HL-60 (cell line): ENCODE measurements at regions not wholly inside any gene's neighbourhood (a gene's known extent, or its start where the extent isn't known, plus 50 kb on each side); places are given as distances from the start of the nearest gene placed in this dataset.
A peak's percentile ranks its signal among the peaks of the same experiment; 100 is the strongest.
"Not testable (repeated sequence)": the region's sequence is repeated elsewhere in the genome, so short reads cannot be mapped to it uniquely, and the experiment has no call there.

Experiments
- DNase-seq, 2 experiments: peaks; one replicate each; pipeline ENCODE4 v3.0.0-alpha.2; 2010 to 2020; ENCODE audit warnings: low read depth in 1 of 2, low spot score in 1 of 2
- H3K27ac ChIP-seq: fragments of 250-450 bp; sonication (Bioruptor Pico); replicated peaks from 2 replicates; pipeline ENCODE4 v1.5.1; 2020; ENCODE audit warnings: mild to moderate bottlenecking, moderate library complexity
- H3K27me3 ChIP-seq: fragments of 250-450 bp; sonication (Bioruptor Pico); 2 replicates; pipeline ENCODE4 v1.5.1; 2021; ENCODE audit warnings: mild to moderate bottlenecking, moderate library complexity; ENCODE audit not compliant: insufficient read depth, poor library complexity, severe bottlenecking
- H3K4me3 ChIP-seq: replicated peaks from 2 replicates; pipeline ENCODE4 v1.5.1; 2011; ENCODE audit warnings: mild to moderate bottlenecking, control low read depth, low read length; ENCODE audit not compliant: insufficient read depth
- GABPA ChIP-seq: IDR thresholded peaks from 2 replicates; pipeline ENCODE4 v1.6.1; 2012; ENCODE audit warnings: low read depth
- POLR2AphosphoS5 ChIP-seq: IDR thresholded peaks from 2 replicates; pipeline ENCODE4 v1.6.1; 2012; ENCODE audit warnings: low read depth
- SPI1 ChIP-seq: IDR thresholded peaks from 2 replicates; pipeline ENCODE4 v1.6.1; 2012; ENCODE audit warnings: low read depth, mild to moderate bottlenecking, borderline replicate concordance
- TF ChIP-seq, protein P1 (sequence below): IDR thresholded peaks from one replicate; pipeline ENCODE4 v1.5.1; 2011; ENCODE audit warnings: low read length, control low read depth, inconsistent platforms; ENCODE audit not compliant: insufficient read depth
- TF ChIP-seq, protein P2 (sequence below): IDR thresholded peaks from 2 replicates; pipeline ENCODE4 v1.6.1; 2012; ENCODE audit warnings: low read depth; ENCODE audit not compliant: insufficient replicate concordance

DNA sequence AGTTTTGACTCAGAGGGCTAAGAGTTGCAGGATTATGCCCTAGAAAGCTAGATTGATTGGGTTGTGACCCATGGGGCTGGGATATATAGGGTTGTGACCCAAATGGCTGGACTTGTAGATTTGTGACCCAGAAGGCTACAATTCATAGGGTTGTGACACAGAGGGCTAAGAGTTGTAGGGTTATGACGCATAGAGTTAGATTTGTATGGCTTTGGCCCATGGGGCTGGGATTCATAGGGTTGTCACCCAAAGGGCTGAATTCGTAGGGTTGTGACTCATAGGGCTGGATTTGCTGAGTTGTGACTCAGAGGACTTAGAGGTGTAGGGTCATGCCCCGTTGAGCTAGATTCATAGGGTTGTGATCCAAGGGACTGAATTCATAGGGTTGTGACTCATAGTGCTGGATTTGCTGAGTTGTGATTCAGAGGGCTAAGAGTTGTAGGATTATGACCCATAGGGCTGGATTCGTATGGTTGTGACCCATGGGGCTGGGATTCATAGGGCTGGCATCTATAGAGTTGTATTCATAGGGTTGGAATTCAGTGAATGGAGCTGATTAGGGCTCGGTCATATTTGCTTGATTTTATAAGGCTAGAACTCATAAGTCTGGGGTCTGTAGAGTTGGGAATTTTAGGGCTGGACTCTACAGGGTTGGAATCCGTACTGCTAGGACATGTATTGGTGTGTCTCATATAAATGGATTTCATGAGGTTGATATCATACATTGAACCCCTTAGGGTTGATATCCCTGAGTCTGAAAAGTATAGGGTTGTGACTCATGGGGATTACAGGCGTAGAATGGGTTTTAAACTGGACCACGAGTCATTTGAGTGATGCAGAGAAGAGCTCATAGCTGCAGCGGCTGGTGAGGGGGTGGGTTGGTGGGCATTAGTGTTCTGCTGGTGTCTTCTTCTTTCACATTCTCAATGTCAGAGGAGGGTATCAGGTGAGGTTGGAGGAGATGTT lies 125.7 kb downstream of the CRLF2 start:
- TF ChIP-seq, protein P1, sequence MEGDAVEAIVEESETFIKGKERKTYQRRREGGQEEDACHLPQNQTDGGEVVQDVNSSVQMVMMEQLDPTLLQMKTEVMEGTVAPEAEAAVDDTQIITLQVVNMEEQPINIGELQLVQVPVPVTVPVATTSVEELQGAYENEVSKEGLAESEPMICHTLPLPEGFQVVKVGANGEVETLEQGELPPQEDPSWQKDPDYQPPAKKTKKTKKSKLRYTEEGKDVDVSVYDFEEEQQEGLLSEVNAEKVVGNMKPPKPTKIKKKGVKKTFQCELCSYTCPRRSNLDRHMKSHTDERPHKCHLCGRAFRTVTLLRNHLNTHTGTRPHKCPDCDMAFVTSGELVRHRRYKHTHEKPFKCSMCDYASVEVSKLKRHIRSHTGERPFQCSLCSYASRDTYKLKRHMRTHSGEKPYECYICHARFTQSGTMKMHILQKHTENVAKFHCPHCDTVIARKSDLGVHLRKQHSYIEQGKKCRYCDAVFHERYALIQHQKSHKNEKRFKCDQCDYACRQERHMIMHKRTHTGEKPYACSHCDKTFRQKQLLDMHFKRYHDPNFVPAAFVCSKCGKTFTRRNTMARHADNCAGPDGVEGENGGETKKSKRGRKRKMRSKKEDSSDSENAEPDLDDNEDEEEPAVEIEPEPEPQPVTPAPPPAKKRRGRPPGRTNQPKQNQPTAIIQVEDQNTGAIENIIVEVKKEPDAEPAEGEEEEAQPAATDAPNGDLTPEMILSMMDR = no peak
- TF ChIP-seq, protein P2, sequence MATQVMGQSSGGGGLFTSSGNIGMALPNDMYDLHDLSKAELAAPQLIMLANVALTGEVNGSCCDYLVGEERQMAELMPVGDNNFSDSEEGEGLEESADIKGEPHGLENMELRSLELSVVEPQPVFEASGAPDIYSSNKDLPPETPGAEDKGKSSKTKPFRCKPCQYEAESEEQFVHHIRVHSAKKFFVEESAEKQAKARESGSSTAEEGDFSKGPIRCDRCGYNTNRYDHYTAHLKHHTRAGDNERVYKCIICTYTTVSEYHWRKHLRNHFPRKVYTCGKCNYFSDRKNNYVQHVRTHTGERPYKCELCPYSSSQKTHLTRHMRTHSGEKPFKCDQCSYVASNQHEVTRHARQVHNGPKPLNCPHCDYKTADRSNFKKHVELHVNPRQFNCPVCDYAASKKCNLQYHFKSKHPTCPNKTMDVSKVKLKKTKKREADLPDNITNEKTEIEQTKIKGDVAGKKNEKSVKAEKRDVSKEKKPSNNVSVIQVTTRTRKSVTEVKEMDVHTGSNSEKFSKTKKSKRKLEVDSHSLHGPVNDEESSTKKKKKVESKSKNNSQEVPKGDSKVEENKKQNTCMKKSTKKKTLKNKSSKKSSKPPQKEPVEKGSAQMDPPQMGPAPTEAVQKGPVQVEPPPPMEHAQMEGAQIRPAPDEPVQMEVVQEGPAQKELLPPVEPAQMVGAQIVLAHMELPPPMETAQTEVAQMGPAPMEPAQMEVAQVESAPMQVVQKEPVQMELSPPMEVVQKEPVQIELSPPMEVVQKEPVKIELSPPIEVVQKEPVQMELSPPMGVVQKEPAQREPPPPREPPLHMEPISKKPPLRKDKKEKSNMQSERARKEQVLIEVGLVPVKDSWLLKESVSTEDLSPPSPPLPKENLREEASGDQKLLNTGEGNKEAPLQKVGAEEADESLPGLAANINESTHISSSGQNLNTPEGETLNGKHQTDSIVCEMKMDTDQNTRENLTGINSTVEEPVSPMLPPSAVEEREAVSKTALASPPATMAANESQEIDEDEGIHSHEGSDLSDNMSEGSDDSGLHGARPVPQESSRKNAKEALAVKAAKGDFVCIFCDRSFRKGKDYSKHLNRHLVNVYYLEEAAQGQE = no peak
- TF ChIP-seq SPI1 = no peak
- no peak for TF ChIP-seq POLR2AphosphoS5
- TF ChIP-seq GABPA = no peak
- DNase-seq = no peak
- Histone ChIP-seq H3K27me3 (no peaks in the 10 kb centered on the region), H3K4me3 (no peak overlapping the region), H3K27ac (no peak overlapping the region)

DNA sequence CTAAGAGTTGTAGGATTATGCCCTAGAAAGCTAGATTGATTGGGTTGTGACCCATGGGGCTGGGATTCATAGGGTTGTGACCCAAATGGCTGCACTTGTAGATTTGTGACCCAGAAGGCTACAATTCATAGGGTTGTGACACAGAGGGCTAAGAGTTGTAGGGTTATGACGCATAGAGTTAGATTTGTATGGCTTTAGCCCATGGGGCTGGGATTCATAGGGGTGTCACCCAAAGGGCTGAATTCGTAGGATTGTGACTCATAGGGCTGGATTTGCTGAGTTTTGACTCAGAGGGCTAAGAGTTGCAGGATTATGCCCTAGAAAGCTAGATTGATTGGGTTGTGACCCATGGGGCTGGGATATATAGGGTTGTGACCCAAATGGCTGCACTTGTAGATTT lies 126.6 kb downstream of the CRLF2 start:
- H3K27me3 ChIP-seq, DNase-seq: not testable (repeated sequence)

DNA sequence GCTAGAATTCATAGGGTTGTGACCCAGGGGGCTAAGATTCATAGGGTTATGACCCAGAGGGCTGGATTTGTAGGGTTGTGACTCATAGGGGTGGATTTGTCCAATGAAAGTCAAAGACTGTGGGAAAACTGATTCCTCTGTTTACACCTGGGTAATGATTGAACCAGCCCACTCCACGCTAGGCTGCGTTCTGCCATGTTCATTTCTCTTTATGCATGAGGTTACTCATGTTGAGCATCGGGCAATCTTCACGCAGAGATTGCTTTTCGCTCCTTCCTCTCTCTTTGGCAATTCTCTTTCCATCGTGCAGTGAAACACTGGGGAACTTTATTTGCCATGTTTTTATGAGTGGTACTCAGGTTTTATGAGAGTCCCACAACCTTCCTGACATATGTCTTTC lies 127.8 kb downstream of the CRLF2 start:
- TF ChIP-seq POLR2AphosphoS5 (no peak), GABPA (no peak), SPI1 (no peak)
- TF ChIP-seq, protein P1 = no peak
- TF ChIP-seq, protein P2 = no peak
- Histone ChIP-seq H3K27me3 (no peaks in the 10 kb centered on the region), H3K4me3 (no peak overlapping the region), H3K27ac (no peak overlapping the region)
- no peak for DNase-seq

More for the DNA sequence above, 126.6 kb downstream of the CRLF2 start:
- not testable (repeated sequence) for H3K4me3 ChIP-seq, H3K27ac ChIP-seq

DNA sequence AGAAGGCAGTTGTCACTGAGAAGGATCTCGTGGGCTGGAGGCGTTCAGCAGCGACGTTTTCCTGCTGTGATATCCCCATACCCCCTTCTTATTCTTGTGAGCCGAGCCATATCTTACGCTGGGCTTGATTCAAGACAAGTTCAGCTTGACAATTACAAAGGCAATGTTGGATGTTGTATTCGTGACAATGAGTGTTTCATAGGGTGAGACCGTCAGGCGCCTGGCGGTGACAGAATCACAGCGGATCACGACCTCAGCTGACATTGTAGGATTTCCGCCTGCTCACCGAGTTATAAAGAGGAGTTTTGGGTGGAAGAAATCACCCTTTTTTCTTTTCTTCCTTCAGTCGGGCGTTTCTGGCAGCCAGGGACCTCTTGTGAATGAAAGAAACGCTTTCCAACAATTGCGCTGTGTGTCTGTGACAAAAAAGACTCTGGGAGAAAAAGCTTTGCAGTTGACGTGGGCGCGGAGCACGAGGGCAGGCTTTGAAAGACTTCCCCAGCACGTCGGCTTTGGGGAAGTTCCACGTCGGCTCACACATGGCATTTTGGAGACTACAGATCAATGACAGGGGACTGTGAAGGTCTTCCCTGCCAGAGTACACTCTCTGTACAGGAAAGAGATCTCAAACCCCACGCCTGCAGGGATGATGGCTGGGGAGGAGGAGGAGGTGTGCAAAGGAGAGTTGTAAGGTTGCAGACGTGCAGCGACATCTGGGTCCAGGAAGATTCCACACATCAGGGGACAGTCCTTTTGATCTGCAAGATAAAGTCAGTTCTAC lies 135.4 kb downstream of the CRLF2 start:
- H3K4me3 ChIP-seq = no peak overlapping the region
- DNase-seq = peak in 1 of 2 experiments; percentile 38
- H3K27me3 ChIP-seq = no peaks in the 10 kb centered on the region
- no peak for TF ChIP-seq GABPA
- TF ChIP-seq SPI1 = no peak; the same call in 1 of the 2 replicates
- no peak for TF ChIP-seq POLR2AphosphoS5
- TF ChIP-seq, protein P2 = no peak
- TF ChIP-seq, protein P1 = no peak
- no peak overlapping the region for H3K27ac ChIP-seq
